ENCODE measurements at regions not wholly inside any gene's neighbourhood (a gene's known extent, or its start where the extent isn't known, plus 50 kb on each side); places are given as distances from the start of the nearest gene placed in this dataset.

- H3K27me3 Mint-ChIP-seq (ENCODE audit: unreplicated experiment) = peaks cover 2% of the 10 kb centered on the region
- no peaks in the 10 kb centered on the region for H3K36me3 Mint-ChIP-seq (ENCODE audit: low read depth, unreplicated experiment)
- DNase-seq (ENCODE audit: low spot score) = no peak
- H3K27ac Mint-ChIP-seq (ENCODE audit: unreplicated experiment) = no peak overlapping the region
- no peak overlapping the region for H3K4me3 Mint-ChIP-seq (ENCODE audit: unreplicated experiment)
- H3K4me1 Mint-ChIP-seq (ENCODE audit: unreplicated experiment) = no peaks in the 10 kb centered on the region
- TF ChIP-seq, protein P1, sequence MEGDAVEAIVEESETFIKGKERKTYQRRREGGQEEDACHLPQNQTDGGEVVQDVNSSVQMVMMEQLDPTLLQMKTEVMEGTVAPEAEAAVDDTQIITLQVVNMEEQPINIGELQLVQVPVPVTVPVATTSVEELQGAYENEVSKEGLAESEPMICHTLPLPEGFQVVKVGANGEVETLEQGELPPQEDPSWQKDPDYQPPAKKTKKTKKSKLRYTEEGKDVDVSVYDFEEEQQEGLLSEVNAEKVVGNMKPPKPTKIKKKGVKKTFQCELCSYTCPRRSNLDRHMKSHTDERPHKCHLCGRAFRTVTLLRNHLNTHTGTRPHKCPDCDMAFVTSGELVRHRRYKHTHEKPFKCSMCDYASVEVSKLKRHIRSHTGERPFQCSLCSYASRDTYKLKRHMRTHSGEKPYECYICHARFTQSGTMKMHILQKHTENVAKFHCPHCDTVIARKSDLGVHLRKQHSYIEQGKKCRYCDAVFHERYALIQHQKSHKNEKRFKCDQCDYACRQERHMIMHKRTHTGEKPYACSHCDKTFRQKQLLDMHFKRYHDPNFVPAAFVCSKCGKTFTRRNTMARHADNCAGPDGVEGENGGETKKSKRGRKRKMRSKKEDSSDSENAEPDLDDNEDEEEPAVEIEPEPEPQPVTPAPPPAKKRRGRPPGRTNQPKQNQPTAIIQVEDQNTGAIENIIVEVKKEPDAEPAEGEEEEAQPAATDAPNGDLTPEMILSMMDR (IDR thresholded peaks at IDR 0.05; ENCODE audit: unreplicated experiment) = no peak
- H3K9me3 Mint-ChIP-seq (ENCODE audit: unreplicated experiment) = no peaks in the 10 kb centered on the region
Observed at GRCh38 chr2:240204431-240205276, 64.2 kb upstream of the OTOS start.

DNA sequence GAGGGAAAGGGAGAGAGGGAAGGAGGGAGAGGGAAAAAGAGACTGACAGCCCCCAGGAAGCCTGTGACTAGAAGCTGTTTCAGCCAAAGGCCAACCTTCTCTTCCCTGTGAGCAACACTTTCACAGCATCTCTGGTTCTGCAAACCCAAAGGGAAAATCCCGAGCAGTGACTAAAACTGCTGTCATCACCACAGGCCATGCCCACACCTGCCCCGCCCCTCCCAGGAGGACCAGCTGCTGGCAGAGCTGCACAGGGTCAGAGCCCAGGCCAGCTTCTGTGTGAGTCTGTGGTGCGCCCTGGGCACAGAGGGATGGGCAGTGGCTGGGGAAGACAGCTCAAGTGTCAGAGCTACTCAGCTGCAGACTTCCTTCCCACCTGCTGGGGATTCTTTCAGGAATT, 64.9 kb upstream of the OTOS start:
- TF ChIP-seq, protein P1 (IDR thresholded peaks at IDR 0.05; ENCODE audit: unreplicated experiment) = no peak

GRCh38 chr2:240205772-240206171, 65.3 kb upstream of the OTOS start:
- Mint-ChIP-seq H3K9me3 (ENCODE audit: unreplicated experiment) (no peaks in the 10 kb centered on the region), H3K36me3 (ENCODE audit: low read depth, unreplicated experiment) (no peaks in the 10 kb centered on the region), H3K27me3 (ENCODE audit: unreplicated experiment) (peaks cover 2% of the 10 kb centered on the region), H3K4me1 (ENCODE audit: unreplicated experiment) (no peaks in the 10 kb centered on the region), H3K4me3 (ENCODE audit: unreplicated experiment) (no peak overlapping the region), H3K27ac (ENCODE audit: unreplicated experiment) (no peak overlapping the region)
- TF ChIP-seq, protein P1 (IDR thresholded peaks at IDR 0.05; ENCODE audit: unreplicated experiment) = no peak
- DNase-seq (ENCODE audit: low spot score) = no peak

More for the DNA sequence above, 64.9 kb upstream of the OTOS start:
- H3K27ac Mint-ChIP-seq (ENCODE audit: unreplicated experiment) = no peak overlapping the region
- DNase-seq (ENCODE audit: low spot score) = no peak
- H3K27me3 Mint-ChIP-seq (ENCODE audit: unreplicated experiment) = peaks cover 2% of the 10 kb centered on the region
- no peak overlapping the region for H3K4me3 Mint-ChIP-seq (ENCODE audit: unreplicated experiment)
- no peaks in the 10 kb centered on the region for H3K4me1 Mint-ChIP-seq (ENCODE audit: unreplicated experiment)
- H3K9me3 Mint-ChIP-seq (ENCODE audit: unreplicated experiment) = no peaks in the 10 kb centered on the region
- no peaks in the 10 kb centered on the region for H3K36me3 Mint-ChIP-seq (ENCODE audit: low read depth, unreplicated experiment)

DNA sequence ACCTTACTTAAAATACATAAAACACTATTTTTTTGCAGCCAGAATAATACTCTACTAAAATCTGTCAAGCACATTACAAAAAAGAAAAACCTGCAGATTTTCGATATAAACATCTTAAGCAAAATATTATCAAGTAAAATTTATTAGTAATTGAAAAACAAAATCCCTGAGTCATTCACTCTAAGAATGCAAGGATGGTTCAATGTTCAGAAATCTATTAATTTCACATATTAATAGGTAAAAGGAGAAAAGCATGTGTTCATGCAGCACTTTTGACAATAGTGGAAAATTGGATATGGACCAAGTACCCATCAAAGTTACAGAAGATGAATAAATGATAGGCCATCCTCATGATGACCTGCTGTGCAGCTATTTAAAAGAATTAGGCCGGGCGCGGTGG, 66.2 kb upstream of the OTOS start:
- H3K36me3 Mint-ChIP-seq (ENCODE audit: low read depth, unreplicated experiment) = no peaks in the 10 kb centered on the region
- TF ChIP-seq, protein P1 (IDR thresholded peaks at IDR 0.05; ENCODE audit: unreplicated experiment) = no peak

GRCh38 chr2:240207661-240208060, 67.2 kb upstream of the OTOS start:
- no peak for DNase-seq (ENCODE audit: low spot score)
- H3K27me3 Mint-ChIP-seq (ENCODE audit: unreplicated experiment) = peaks cover 2% of the 10 kb centered on the region
- H3K9me3 Mint-ChIP-seq (ENCODE audit: unreplicated experiment) = no peaks in the 10 kb centered on the region
- no peak overlapping the region for H3K4me3 Mint-ChIP-seq (ENCODE audit: unreplicated experiment)
- TF ChIP-seq, protein P1 (IDR thresholded peaks at IDR 0.05; ENCODE audit: unreplicated experiment) = no peak
- H3K4me1 Mint-ChIP-seq (ENCODE audit: unreplicated experiment) = no peaks in the 10 kb centered on the region
- H3K27ac Mint-ChIP-seq (ENCODE audit: unreplicated experiment) = no peak overlapping the region
- H3K36me3 Mint-ChIP-seq (ENCODE audit: low read depth, unreplicated experiment) = no peaks in the 10 kb centered on the region

More for the DNA sequence above, 66.2 kb upstream of the OTOS start:
- Mint-ChIP-seq H3K4me3 (ENCODE audit: unreplicated experiment) (no peak overlapping the region), H3K27me3 (ENCODE audit: unreplicated experiment) (peaks cover 2% of the 10 kb centered on the region), H3K27ac (ENCODE audit: unreplicated experiment) (no peak overlapping the region), H3K4me1 (ENCODE audit: unreplicated experiment) (no peaks in the 10 kb centered on the region), H3K9me3 (ENCODE audit: unreplicated experiment) (no peaks in the 10 kb centered on the region)
- no peak for DNase-seq (ENCODE audit: low spot score)
